ENCODE measurements at regions not wholly inside any gene's neighbourhood (a gene's known extent, or its start where the extent isn't known, plus 50 kb on each side); places are given as distances from the start of the nearest gene placed in this dataset.

DNA sequence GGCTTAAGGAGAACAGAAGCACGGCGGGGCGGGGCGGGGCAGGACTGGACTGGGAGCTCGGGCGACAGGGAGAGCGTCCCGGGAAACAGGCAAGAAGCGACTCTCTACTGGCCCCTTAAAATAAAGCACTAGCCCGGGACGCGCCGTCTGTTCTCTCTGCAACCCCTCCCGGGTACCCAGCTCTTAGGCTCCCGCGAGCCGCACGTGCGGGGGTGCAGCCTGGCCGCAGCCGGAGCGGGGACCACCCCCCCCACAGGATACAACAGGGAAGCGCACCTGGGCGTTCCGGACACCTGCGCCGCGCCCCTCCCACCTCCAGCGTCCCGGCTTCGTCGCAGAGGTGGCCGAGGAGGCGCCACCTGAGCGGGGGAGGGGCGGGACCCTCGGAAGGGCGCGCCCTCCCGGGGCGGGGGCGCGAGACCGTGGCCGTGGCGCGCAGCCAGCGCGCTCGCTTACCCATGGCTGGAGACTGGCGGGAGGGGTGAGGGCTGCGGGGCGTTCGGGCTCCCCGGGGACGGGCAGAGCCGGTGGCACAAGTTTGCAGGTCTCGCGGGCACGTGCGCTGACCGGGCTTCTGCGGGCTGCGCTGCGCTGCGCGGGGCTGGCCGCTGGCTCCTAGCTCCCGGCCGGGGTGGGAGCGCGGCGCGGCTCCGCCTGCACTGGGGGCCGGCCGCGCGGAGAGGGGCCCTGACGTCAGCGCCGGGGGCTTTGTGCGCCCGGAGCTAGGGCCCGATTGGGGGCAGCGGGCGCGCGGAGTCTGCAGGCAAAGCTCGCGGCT is 91.5 kb downstream of the GEMIN8 start:
- no peak overlapping the region for H3K27ac ChIP-seq
- no peaks in the 10 kb centered on the region for H3K27me3 ChIP-seq (ENCODE audit: insufficient read depth, low read depth)
- H2AFZ ChIP-seq, result no peak overlapping the region
- H3F3A ChIP-seq (ENCODE audit: insufficient read depth, low read depth), result no peaks in the 10 kb centered on the region
- POLR2A ChIA-PET (ENCODE audit: unreplicated experiment), result no interaction called here
- no peaks in the 10 kb centered on the region for H3K9me3 ChIP-seq (ENCODE audit: insufficient read depth, low read depth)
- no peaks in the 10 kb centered on the region for H3K79me2 ChIP-seq (ENCODE audit: low read depth)
- H3K4me2 ChIP-seq, result no peak overlapping the region
- no peaks in the 10 kb centered on the region for H3K4me1 ChIP-seq (replicated peaks; ENCODE audit: insufficient read depth)
- H3K4me3 ChIP-seq, result no peak overlapping the region
- CTCF ChIA-PET, result no interaction called here
- no peaks in the 10 kb centered on the region for H4K20me1 ChIP-seq (ENCODE audit: insufficient read depth)
- H3K9me2 ChIP-seq (ENCODE audit: insufficient read depth), result no peaks in the 10 kb centered on the region
- no TSS peak for BruUV-seq (replicated peaks)
- TF ChIP-seq, protein P1, sequence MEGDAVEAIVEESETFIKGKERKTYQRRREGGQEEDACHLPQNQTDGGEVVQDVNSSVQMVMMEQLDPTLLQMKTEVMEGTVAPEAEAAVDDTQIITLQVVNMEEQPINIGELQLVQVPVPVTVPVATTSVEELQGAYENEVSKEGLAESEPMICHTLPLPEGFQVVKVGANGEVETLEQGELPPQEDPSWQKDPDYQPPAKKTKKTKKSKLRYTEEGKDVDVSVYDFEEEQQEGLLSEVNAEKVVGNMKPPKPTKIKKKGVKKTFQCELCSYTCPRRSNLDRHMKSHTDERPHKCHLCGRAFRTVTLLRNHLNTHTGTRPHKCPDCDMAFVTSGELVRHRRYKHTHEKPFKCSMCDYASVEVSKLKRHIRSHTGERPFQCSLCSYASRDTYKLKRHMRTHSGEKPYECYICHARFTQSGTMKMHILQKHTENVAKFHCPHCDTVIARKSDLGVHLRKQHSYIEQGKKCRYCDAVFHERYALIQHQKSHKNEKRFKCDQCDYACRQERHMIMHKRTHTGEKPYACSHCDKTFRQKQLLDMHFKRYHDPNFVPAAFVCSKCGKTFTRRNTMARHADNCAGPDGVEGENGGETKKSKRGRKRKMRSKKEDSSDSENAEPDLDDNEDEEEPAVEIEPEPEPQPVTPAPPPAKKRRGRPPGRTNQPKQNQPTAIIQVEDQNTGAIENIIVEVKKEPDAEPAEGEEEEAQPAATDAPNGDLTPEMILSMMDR (conservative IDR thresholded peaks at IDR 0.05), result no peak
- TF ChIP-seq EZH2 (IDR thresholded peaks at IDR 0.05; ENCODE audit: low read depth), result no peak
- DNase-seq, result no peak
- H3K36me3 ChIP-seq (ENCODE audit: low read depth), result no peaks in the 10 kb centered on the region
- intact Hi-C loops (cut with micrococcal nuclease; ENCODE audit: unreplicated experiment), result no loop called here

DNA sequence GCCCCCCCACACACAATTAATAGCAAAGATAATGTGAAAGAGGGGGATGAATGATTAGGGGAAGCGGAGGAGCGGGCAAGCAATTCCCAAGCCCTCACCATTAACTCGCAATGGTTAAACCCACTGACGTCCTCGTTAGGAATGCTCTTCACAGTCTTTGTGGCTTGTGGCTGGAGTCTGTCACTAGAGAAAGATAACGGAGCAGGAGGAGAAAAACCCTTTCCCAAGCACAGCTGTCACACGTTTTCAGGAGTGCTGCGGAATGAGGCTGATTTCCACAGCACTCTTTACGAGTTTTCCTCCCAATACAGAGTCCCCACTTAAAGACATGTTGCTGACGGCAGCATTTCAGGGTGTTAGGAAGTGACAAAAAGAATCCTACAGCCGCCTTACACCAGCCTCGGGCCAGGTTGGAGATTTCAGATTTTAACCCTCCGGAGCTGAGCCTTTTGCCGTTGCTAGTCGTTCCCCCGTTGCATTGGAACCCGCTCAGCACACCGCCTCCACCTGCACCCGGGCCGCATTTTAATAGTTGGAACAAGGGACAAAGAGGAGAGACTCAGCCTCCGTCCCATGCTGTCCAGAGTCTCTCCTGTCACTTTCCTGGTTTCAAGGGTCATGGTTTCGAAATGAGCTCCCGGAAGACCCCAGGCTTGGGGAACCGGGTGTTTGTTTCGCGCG is 92.2 kb downstream of the GEMIN8 start:
- no peak overlapping the region for H3K4me3 ChIP-seq
- no peak overlapping the region for H2AFZ ChIP-seq
- CTCF ChIA-PET, result no interaction called here

DNA sequence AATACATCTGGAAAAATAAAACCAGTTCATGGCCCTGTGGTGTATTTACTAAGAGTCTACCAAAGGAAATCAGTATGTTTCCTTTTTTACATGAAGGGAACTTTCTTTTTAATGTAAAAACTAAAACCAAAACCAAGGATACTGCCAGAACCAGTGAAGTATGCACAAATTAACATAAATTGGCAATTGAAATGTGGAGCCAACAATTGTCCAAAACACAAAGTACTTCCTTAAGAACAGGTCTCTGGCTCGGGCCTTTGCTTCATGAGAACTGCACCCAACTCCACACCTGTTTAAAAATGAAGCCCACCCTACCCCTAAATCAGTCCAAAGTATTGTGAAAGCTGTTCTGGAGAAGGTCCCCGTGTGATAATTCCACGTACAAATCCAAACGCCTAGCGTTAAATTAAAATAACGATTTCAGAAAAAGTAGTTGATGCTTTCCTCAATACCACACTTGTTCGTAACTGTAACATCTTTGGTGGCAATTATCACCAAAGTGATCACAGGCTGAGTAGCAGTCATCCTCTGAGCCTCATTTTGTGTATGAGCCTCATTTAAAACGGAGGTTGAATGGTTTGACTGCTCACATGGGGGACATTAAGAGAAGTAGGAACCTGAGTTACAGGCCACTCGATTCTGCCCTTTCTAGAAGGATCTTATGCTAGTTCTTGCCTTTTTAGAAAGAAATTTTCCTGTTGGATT is 93.0 kb downstream of the GEMIN8 start:
- H4K20me1 ChIP-seq (ENCODE audit: insufficient read depth), result no peaks in the 10 kb centered on the region
- no peaks in the 10 kb centered on the region for H3K4me1 ChIP-seq (replicated peaks; ENCODE audit: insufficient read depth)
- TF ChIP-seq, protein P1 (conservative IDR thresholded peaks at IDR 0.05), result no peak
- no peak for TF ChIP-seq EZH2 (IDR thresholded peaks at IDR 0.05; ENCODE audit: low read depth)
- no peak overlapping the region for H3K4me2 ChIP-seq
- no peaks in the 10 kb centered on the region for H3K36me3 ChIP-seq (ENCODE audit: low read depth)
- no peak overlapping the region for H3K27ac ChIP-seq
- ChIA-PET CTCF (no interaction called here), POLR2A (ENCODE audit: unreplicated experiment) (no interaction called here)
- H3K9me2 ChIP-seq (ENCODE audit: insufficient read depth), result no peaks in the 10 kb centered on the region
- H3F3A ChIP-seq (ENCODE audit: insufficient read depth, low read depth), result no peaks in the 10 kb centered on the region
- H3K9me3 ChIP-seq (ENCODE audit: insufficient read depth, low read depth), result no peaks in the 10 kb centered on the region
- BruUV-seq (replicated peaks), result no TSS peak
- no peaks in the 10 kb centered on the region for H3K27me3 ChIP-seq (ENCODE audit: insufficient read depth, low read depth)
- H3K4me3 ChIP-seq, result no peak overlapping the region
- H3K79me2 ChIP-seq (ENCODE audit: low read depth), result no peaks in the 10 kb centered on the region
- no peak overlapping the region for H2AFZ ChIP-seq
- intact Hi-C loops (cut with micrococcal nuclease; ENCODE audit: unreplicated experiment), result no loop called here
- DNase-seq, result no peak

More for the DNA sequence above, 92.2 kb downstream of the GEMIN8 start:
- intact Hi-C loops (cut with micrococcal nuclease; ENCODE audit: unreplicated experiment), result no loop called here
- no peak overlapping the region for H3K27ac ChIP-seq
- BruUV-seq (replicated peaks), result no TSS peak
- H3K79me2 ChIP-seq (ENCODE audit: low read depth), result no peaks in the 10 kb centered on the region
- no peak for DNase-seq
- H3K9me3 ChIP-seq (ENCODE audit: insufficient read depth, low read depth), result no peaks in the 10 kb centered on the region
- TF ChIP-seq, protein P1 (conservative IDR thresholded peaks at IDR 0.05), result no peak
- TF ChIP-seq EZH2 (IDR thresholded peaks at IDR 0.05; ENCODE audit: low read depth), result no peak
- H3K36me3 ChIP-seq (ENCODE audit: low read depth), result no peaks in the 10 kb centered on the region
- H3K4me1 ChIP-seq (replicated peaks; ENCODE audit: insufficient read depth), result no peaks in the 10 kb centered on the region
- no peaks in the 10 kb centered on the region for H3K9me2 ChIP-seq (ENCODE audit: insufficient read depth)
- no peak overlapping the region for H3K4me2 ChIP-seq
- no peaks in the 10 kb centered on the region for H3F3A ChIP-seq (ENCODE audit: insufficient read depth, low read depth)
- no peaks in the 10 kb centered on the region for H4K20me1 ChIP-seq (ENCODE audit: insufficient read depth)
- POLR2A ChIA-PET (ENCODE audit: unreplicated experiment), result no interaction called here
- H3K27me3 ChIP-seq (ENCODE audit: insufficient read depth, low read depth), result no peaks in the 10 kb centered on the region

Measured in PC-9 (cell line).